ENCODE measurements at regions not wholly inside any gene's neighbourhood (a gene's known extent, or its start where the extent isn't known, plus 50 kb on each side); places are given as distances from the start of the nearest gene placed in this dataset.

- DNase-seq (ENCODE audit: low read depth), result no peak
- TF ChIP-seq, protein P1, sequence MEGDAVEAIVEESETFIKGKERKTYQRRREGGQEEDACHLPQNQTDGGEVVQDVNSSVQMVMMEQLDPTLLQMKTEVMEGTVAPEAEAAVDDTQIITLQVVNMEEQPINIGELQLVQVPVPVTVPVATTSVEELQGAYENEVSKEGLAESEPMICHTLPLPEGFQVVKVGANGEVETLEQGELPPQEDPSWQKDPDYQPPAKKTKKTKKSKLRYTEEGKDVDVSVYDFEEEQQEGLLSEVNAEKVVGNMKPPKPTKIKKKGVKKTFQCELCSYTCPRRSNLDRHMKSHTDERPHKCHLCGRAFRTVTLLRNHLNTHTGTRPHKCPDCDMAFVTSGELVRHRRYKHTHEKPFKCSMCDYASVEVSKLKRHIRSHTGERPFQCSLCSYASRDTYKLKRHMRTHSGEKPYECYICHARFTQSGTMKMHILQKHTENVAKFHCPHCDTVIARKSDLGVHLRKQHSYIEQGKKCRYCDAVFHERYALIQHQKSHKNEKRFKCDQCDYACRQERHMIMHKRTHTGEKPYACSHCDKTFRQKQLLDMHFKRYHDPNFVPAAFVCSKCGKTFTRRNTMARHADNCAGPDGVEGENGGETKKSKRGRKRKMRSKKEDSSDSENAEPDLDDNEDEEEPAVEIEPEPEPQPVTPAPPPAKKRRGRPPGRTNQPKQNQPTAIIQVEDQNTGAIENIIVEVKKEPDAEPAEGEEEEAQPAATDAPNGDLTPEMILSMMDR (conservative IDR thresholded peaks at IDR 0.05; ENCODE audit: low read depth, low read length), result no peak
- no peak overlapping the region for H3K4me3 ChIP-seq (ENCODE audit: low read depth, low read length)
Measured at GRCh38 chr18:37935086-37935485, 369.5 kb upstream of the CELF4 start.

GRCh38 chr18:37930640-37931039 is 365.0 kb upstream of the CELF4 start:
- no peak for DNase-seq (ENCODE audit: low read depth)
- TF ChIP-seq, protein P1 (conservative IDR thresholded peaks at IDR 0.05; ENCODE audit: low read depth, low read length), result no peak
- H3K4me3 ChIP-seq (ENCODE audit: low read depth, low read length), result no peak overlapping the region

- TF ChIP-seq, protein P1 (conservative IDR thresholded peaks at IDR 0.05; ENCODE audit: low read depth, low read length), result no peak
- no peak overlapping the region for H3K4me3 ChIP-seq (ENCODE audit: low read depth, low read length)
- DNase-seq (ENCODE audit: low read depth), result no peak
Measured at GRCh38 chr18:37922162-37922561, 356.6 kb upstream of the CELF4 start.

DNA sequence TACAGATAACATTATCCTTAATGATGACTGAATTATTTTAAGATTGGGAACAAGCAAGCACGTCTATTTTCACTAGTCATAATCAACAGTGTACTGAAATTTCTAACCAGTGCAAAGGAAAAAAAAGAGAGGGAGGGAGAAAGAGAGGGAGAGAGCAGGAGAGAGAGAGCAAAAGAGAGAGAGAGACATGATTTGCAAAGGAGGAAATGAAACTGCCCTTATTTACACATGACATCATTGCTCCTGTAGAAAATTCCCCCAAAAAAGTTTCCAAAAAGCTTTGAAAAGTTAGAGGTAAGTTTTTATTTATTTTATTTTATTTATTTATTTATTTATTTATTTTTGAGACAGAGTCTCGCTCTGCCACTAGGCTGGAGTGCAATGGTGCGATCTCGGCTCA is 355.3 kb upstream of the CELF4 start:
- H3K4me3 ChIP-seq (ENCODE audit: low read depth, low read length), result no peak overlapping the region
- DNase-seq (ENCODE audit: low read depth), result no peak
- TF ChIP-seq, protein P1 (conservative IDR thresholded peaks at IDR 0.05; ENCODE audit: low read depth, low read length), result no peak

- H3K4me3 ChIP-seq (ENCODE audit: low read depth, low read length), result no peak overlapping the region
- TF ChIP-seq, protein P1 (conservative IDR thresholded peaks at IDR 0.05; ENCODE audit: low read depth, low read length), result no peak
- DNase-seq (ENCODE audit: low read depth), result no peak
Measured at GRCh38 chr18:37913051-37913450, 347.5 kb upstream of the CELF4 start.

- DNase-seq (ENCODE audit: low read depth), result no peak
- H3K4me3 ChIP-seq (ENCODE audit: low read depth, low read length), result no peak overlapping the region
- TF ChIP-seq, protein P1 (conservative IDR thresholded peaks at IDR 0.05; ENCODE audit: low read depth, low read length), result no peak
Measured at GRCh38 chr18:37902344-37902743, 336.7 kb upstream of the CELF4 start.

DNA sequence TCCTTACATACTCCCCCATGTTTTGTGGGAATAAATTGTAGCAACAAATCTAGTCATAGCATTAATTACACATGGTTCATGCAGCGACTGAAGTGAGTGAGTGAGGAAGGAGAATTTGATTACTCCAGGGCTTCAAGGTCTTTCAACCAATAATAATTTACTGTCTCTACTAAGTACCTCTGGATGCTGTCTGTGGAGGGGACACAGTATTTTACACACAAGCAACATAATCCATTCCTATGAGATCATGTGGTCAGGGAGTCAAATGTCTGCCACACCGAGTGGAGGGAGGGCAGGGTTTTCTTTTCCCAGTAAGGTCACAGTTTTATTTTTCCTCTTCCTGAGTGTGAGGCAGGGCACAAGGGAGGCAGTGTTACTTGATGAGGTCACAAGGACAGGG is 334.7 kb upstream of the CELF4 start:
- DNase-seq (ENCODE audit: low read depth), result no peak
- TF ChIP-seq, protein P1 (conservative IDR thresholded peaks at IDR 0.05; ENCODE audit: low read depth, low read length), result no peak

More for the DNA sequence above, 334.7 kb upstream of the CELF4 start:
- H3K4me3 ChIP-seq (ENCODE audit: low read depth, low read length), result no peak overlapping the region
